KBM-7 (cell line): ENCODE measurements at regions not wholly inside any gene's neighbourhood (a gene's known extent, or its start where the extent isn't known, plus 50 kb on each side); places are given as distances from the start of the nearest gene placed in this dataset.
"Not testable (repeated sequence)": the region's sequence is repeated elsewhere in the genome, so short reads cannot be mapped to it uniquely, and the experiment has no call there.

Experiments
- DNase-seq: peaks from one replicate; pipeline ENCODE4 v3.0.0-alpha.2; 2015
- in situ Hi-C: fragments of 300-500 bp; cut with MboI; formaldehyde crosslinking; loops from 2 replicates; pipeline ENCODE4 v1.14.3; 2020; ENCODE audit warnings: low sequenced_read_pairs, low pct_unique_long_range_greater_than_20kb, mixed read lengths

DNA sequence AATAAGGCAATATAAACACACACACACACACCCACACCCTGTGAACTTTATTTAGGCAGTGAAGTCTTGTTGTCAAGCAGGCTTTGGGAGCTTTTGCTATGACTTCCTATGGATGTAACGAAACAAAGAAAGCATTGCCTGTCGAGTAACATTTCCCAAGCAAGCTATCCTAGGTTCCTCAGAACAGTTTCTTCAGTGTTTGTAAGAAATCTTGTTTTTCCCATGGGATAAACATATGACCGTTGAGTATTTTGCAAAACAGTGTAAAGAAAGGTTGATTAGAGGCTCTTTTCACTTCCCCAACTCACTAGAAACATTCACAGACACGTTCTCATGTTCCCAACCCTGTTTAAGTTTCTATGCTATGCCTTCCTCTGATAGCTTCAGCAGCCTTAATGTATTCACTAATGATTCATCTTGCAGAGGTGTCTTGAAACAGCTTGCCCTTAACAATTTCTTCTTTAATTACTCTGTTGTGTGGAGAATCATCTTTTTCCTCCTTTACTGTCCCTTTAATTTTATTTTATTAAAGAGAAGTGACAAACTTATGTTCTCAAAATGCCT is 1947.1 kb upstream of the TENM3 start:
- in situ Hi-C loops, result no loop called here
- DNase-seq, result no peak

DNA sequence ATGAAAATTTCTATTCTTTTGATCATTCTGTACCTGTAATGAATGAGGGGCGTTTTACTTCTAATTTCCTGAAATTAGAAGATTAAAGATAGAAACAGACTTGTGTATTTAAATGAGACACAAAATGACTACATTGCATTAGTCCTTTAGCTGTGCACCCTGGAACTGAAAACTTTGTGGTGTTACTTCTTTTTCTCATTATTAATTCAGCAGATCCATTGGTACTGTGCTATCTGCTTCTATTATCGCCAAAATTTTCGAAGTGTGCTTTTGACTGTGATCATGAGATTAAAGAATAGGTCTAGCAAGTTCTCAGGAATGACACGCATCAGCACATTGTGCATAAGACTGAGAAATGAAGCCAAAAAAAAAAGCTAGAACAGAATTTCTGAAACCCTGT is 1938.9 kb upstream of the TENM3 start:
- in situ Hi-C loops, result no loop called here
- DNase-seq, result no peak

DNA sequence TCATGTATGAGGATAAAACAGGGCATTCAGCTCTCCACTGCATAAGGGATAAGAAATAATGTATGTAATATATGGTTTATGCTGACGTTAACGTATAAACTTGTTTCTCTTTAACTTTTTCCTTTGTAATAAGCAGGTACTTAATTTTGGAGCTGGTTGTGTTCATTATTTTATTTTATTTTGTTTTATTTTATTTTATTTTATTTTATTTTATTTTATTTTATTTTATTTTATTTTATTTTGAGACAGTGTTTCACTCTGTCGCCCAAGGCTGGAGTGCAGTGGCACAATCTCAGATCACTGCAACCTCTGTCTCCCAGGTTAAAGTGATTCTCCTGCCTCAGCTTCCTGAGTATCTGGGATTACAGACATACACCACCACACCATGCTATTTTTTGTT is 1932.6 kb upstream of the TENM3 start:
- no peak for DNase-seq
- in situ Hi-C loops, result no loop called here

DNA sequence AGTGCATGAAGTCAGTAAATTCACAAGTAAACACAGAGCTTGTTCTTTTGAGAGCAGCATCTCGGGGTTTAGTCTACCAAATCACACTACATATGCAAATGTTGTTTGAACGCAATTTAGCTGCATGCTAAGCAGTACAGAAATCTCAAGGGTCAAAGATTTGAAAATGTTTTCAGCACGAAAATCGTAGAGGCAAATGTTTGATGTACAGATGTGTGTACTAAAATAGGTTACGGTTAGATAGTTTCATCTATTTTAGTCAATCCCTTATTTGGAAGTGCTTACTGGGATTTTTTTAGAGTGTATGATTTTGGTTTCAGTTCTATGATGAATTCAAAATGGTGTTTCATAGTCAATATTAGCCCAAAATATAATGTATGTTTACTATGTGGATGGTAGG is 1928.2 kb upstream of the TENM3 start:
- in situ Hi-C loops, result no loop called here
- no peak for DNase-seq

DNA sequence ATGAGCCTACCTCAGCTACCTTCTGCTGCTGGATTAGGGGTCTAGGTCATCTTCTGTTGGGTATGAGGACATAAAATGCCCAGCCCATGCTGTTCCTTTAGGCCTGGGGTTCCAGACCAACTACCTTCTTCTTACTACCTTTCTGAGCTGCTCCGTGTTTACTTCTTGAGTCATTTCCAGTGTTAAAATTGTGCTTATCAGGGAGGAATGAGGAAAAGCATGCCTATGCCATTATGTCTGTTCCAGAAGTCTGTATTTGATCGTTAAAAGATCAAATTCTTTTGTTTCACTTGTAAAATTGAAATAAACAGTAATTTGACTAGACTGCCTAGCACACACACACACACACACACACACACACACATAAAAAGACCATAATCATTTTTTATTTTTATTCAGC is 1912.7 kb upstream of the TENM3 start:
- no peak for DNase-seq
- in situ Hi-C loops, result no loop called here

DNA sequence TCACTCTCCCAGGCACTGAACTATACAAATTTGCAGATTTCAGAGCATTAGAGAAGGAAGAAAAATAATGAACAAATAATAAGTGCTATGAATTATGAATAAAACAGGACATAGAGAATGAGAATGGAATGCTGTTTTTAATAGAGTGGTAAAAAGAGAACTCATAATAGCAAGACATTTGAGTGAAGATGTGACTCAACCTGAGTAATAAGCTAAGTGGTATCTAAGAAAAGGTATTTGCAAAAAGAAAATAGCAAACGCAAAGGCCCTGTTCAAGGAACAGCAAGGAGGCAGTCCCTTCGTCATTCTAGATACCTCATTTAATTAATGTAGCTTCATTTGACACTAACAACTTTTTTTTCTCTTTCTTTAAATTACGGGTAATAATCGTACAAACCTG is 1910.0 kb upstream of the TENM3 start:
- DNase-seq, result no peak
- in situ Hi-C loops, result no loop called here

DNA sequence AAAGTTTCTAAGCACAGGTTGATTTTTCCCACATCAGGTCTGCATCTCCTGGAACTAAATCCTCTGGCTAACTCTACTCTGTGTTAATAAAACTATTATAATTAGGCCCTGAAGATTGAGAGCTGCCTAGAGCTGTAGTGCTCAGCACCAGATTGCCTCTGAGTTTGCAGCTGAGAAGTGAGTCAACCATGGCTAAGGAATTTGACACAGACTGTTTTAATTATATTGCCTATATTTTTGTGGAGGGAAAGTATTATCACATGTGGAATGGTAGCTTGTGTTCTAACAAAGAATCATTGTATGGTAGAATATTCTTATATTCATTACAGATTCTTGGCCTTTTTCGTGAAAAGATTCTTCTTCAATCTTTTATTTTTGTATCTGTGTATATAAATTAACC is 1907.6 kb upstream of the TENM3 start:
- no peak for DNase-seq
- in situ Hi-C loops, result no loop called here

DNA sequence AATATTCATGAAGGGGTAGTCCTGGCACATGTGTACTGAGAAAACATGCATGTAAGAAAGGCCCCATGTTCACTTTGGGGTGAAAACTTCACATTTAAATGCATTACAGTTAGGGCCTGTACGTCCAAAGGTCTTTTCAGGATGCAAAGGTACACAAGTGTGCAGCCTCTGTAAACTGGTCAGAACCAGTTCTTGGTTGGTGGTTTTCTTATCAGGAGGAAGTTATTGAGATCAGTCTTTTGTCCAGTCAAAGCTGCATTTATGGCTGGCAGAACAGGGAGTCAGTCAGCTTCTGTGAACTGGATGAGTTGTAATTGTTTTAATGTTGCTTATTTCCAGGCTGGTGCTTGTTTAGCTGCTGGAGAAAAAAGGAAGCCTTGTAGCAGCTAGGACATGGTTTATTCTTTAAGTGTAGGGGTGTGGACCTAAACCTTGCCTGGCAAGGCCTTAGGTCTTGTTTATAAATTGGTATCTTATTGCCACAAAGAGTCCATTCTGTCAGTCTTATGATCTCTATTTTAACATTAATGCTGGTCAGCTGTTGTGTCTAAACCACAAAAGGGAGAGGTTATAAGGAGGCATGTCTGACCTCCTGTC is 1906.6 kb upstream of the TENM3 start:
- peak; percentile 7 for DNase-seq
- in situ Hi-C loops, result no loop called here

DNA sequence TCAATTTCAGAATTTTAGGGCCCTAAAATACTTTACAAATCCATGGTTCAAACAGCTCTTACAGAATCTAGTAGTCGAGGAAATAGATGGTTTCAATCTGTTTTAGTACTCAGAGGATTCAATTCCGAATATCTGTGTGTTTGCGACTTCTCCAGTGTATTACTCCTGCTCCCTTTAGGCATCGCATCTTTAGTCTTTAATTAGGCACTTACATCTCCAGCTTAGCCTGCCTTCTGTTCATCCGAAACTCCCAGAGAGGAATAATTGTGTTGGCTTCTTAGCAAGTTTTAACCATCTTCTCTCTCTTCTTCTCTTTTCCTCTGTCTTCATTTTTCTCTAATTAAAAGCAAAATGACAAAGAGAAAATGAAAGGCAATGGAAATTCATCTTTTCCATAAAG is 1901.3 kb upstream of the TENM3 start:
- DNase-seq, result no peak
- in situ Hi-C loops, result no loop called here

DNA sequence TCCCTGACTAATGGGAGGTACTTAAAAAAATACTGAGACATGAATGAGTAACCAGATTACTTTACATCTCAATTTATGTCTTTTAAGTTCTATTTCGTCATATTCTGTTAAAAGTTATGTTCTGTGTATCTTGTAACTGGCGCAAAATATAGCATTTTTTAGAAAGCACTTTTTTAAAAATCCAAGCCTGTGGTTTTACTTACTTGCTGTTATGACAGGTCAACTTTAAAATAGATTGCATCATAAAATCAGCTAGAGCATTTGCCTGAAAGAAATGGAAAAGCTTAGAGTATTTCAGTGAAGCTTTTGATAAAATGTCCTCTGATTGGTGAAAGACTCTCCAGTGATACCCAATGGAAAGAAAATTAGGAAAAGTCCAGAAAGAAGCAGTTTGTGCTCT is 1892.3 kb upstream of the TENM3 start:
- no peak for DNase-seq
- in situ Hi-C loops, result no loop called here

DNA sequence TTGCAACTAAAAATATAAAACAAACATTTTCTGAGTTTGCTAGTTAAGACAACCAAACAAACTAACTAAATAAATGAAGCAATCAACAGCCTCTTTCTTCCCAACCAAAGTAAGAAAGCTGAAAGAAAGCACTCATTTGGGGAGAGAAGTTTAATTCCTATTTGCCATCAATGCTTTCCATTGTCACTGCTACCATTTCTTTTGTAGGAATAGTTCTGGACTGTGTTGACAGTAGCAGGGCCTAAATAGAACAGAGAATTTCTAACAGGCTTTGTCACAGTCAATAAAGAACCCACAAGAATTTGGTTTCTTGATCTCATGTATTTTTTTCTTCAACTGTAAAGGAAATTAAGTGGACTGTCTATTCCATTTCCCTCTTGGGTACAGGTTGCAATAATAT is 1886.4 kb upstream of the TENM3 start:
- no peak for DNase-seq
- in situ Hi-C loops, result no loop called here

DNA sequence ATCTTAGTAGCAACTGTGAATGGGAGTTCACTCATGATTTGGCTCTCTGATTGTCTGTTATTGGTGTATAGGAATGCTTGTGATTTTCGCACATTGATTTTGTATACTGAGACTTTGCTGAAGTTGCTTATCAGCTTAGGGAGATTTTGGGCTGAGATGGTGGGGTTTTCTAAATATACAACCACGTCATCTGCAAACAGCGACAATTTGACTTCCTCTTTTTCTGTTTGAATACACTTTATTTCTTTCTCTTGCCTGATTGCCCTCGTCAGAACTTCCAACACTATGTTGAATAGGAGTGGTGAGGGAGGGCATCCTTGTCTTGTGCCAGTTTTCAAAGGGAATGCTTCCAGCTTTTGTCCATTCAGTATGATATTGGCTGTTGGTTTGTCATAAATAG is 1883.1 kb upstream of the TENM3 start:
- peak; percentile 16 for DNase-seq
- in situ Hi-C loops, result not testable (repeated sequence)

DNA sequence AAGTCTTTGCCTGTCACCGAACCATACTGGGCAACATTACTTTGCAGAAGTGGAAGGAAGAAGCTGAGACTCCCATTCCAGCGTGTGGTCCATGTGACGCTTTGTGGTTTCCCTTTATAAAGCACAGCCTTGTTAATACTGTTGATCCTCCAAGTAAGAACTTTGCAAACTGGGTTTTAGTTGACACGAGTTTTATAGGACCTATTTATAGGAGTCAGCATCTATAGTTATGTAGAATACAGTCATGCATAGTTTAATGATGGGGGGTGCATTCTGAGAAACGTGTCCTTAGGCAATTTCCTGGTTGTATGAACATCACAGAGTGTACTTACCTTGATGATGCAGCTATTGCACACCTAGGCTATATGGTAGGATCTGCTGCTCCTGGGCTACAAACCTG is 1879.4 kb upstream of the TENM3 start:
- in situ Hi-C loops, result no loop called here
- peak; percentile 48 for DNase-seq

DNA sequence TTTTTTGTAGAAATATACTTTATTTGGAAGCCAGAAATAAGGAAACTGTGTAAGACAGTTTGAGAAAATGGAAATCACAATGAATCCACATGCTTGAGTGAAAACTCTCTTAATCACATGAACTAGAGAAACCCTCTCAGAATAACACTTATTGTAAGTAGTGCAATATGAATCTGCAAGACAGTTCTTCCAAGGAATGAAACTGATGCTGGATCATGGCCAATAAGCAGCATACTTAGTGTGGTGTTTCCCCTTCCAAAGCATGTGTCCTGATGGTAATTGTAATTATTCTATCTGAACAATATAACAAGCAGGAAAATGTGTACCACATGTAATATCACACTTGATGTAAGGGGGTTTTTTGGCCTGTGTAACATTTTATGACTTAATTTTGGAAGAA is 1870.5 kb upstream of the TENM3 start:
- in situ Hi-C loops, result no loop called here
- DNase-seq, result no peak

DNA sequence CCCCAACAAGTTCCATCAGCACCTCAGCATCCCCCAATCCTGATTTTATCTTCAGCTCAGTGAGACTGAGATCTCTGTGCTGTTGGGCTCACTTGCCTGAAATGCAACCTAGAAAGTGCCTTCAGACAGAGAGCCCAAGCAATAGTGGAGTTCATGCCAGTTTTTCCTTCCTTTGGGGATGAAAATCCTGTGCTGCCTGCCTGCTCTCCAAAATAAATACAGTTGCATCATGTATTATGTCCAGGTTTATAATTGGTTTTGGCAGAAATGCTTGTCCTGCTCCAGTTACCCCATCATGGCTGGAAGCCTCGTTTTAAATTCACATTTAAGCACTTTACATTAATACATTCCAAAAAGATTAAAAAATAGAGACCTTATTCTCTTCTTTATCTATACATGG is 1865.5 kb upstream of the TENM3 start:
- in situ Hi-C loops, result no loop called here
- DNase-seq, result no peak

DNA sequence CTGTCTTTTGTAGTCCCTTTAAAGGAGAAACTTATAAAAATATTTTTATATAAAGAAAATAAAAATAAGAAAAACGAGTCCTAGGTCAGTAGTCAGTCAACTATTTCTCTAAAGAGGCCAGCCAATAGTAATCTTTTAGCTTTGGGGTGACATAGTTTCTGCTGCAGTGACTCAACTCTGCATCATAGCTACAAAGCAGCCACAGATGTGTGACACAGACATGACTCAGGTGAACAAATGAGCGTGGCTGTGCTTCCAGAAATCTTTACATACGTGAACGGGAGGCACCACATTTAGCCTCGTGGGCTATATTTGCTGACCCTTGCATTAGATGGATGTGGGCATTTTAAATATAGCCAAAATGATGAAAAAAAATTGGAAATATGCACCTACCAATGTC is 1862.5 kb upstream of the TENM3 start:
- DNase-seq, result no peak
- in situ Hi-C loops, result no loop called here

DNA sequence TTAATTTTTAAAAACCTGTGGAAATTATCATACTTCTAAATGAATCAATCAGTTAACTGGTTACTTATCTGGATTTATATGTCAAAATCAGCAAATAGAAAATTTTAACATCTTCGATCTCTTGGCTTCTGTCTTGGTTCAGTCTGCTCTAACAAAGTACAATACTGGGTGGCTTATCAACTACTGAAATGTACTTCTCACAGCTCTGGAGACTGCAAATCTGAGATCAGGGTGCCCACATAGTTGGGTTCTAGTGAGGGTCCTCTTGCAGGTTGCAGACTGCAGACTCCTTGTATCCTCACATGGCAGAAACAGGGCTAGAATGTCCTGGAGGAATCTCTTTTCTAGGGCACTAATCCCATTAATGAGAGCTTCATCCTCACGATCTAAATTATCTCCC is 1851.6 kb upstream of the TENM3 start:
- in situ Hi-C loops, result no loop called here
- DNase-seq, result peak; percentile 21

DNA sequence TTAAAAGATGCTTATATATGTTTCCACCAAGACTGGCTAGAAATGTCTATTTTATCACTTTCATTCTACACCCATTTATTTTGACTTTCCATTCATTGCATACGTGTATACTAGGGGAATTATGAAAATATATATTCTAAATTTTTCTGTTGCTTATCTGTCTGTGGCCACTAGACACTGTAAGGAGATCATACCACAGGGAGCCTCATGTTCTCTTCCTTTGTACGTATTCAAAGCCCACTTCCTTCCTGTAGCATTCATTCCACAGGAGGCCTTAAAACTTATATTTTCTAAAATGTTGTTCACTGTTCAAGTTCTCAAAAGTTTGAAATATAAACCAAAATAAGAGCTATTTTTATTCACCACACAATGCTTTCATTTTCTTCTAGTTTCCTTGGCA is 1848.9 kb upstream of the TENM3 start:
- DNase-seq, result no peak
- in situ Hi-C loops, result no loop called here

DNA sequence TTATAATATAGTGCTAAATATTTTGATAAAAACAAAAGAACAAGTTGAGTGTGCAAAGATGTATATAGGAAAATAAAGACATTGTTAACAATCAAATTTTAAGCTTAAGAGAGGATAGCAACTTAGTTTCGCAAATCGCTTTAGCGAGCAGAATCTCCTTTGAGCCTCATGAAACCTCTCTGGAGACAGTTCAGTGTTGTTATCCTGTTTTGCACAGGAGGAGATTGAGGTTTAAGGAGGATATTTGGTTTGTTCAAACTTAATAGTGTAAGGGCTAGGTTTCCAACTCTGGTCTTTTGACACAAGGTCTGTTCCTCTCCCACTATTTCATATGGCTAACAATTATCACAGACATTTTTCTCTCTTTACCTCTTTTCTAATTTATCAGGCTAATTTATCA is 1848.5 kb upstream of the TENM3 start:
- no peak for DNase-seq
- in situ Hi-C loops, result no loop called here

DNA sequence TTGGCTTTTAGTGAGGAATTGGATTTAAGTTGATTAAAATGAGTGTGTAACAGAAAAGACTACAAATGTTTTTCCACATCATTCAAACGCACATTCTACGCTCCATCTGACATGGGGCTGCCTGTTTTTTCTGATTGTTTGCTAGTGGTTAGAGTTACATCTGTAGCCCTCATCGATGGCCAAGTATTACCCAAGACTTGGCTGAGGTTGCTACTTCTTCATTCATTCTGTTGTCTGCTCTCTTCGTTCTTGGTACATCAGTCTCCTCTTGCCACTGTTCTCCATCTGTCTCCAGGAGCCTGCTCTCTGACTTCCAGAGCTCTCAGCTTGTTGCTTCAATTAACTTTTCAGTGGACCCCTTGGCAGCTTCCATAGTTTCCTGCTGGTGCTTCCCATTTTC is 1844.6 kb upstream of the TENM3 start:
- in situ Hi-C loops, result no loop called here
- no peak for DNase-seq

DNA sequence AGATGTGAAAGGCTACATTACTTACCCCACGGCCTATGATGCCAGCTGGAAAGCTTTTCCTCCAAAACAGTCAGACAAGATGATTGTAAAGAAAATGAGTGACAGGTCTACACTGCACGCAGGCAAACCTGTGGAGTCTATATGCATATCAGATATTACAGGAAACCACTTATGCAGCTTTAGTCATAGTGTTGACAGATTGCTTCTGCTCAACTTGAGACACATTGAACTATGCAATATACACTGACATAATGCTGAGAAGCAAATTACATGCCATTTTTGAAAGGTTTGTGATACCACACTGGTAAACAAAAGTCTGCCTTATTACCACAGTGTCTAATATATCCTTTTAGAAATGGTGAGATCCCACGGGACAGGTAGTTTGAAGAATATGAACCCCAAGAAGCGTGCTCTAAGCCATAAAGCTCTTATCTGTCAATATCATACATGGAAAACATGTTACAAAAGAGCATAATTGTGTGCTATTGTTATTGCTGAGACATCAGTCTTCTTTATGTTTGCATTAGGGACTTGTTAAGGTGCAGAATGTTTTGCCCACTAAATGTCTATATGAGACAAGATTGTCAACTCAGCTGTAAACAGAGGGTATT is 1835.8 kb upstream of the TENM3 start:
- in situ Hi-C loops, result no loop called here
- peak; percentile 28 for DNase-seq
